ENCODE measurements at regions not wholly inside any gene's neighbourhood (a gene's known extent, or its start where the extent isn't known, plus 50 kb on each side); places are given as distances from the start of the nearest gene placed in this dataset.

DNA sequence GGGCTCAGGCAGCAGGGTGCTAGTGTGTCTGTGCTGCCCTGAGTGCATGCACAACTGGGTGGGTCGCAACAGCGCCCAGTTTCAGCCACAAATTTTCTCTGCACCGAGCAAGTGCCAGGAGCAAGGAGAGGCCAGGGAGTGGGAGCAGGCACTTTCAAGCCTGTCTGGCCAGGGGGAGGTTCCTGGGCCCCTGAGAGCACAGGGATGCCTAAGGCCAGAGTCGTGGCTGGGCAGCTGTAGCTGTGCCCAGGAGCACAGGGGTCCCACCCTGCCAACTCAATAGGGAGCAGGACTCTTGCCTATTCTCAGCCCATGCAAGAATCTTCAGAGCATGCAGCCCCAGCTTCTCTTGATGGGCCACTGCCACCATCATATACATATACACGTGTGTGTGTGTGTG, 1577.4 kb downstream of the KCNT2 start:
- TF ChIP-seq POLR2A (IDR thresholded peaks at IDR 0.05) = no peak
- TF ChIP-seq, protein P1, sequence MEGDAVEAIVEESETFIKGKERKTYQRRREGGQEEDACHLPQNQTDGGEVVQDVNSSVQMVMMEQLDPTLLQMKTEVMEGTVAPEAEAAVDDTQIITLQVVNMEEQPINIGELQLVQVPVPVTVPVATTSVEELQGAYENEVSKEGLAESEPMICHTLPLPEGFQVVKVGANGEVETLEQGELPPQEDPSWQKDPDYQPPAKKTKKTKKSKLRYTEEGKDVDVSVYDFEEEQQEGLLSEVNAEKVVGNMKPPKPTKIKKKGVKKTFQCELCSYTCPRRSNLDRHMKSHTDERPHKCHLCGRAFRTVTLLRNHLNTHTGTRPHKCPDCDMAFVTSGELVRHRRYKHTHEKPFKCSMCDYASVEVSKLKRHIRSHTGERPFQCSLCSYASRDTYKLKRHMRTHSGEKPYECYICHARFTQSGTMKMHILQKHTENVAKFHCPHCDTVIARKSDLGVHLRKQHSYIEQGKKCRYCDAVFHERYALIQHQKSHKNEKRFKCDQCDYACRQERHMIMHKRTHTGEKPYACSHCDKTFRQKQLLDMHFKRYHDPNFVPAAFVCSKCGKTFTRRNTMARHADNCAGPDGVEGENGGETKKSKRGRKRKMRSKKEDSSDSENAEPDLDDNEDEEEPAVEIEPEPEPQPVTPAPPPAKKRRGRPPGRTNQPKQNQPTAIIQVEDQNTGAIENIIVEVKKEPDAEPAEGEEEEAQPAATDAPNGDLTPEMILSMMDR (IDR thresholded peaks at IDR 0.05) = no peak
